GM19351 (cell line): ENCODE measurements at regions not wholly inside any gene's neighbourhood (a gene's known extent, or its start where the extent isn't known, plus 50 kb on each side); places are given as distances from the start of the nearest gene placed in this dataset.
"Not testable (repeated sequence)": the region's sequence is repeated elsewhere in the genome, so short reads cannot be mapped to it uniquely, and the experiment has no call there.

Experiments
- ATAC-seq: cut with Tn5 transposase; IDR thresholded peaks from one replicate; pipeline ENCODE4 v1.9.1; 2021; ENCODE audit warnings: mild to moderate bottlenecking, moderate library complexity; ENCODE audit not compliant: unreplicated experiment

- ATAC-seq: no peak
Measured at GRCh38 chr21:17071093-17071492, 441.8 kb upstream of the CXADR start.

GRCh38 chr21:17081193-17081592 lies 431.6 kb upstream of the CXADR start:
- no peak for ATAC-seq

DNA sequence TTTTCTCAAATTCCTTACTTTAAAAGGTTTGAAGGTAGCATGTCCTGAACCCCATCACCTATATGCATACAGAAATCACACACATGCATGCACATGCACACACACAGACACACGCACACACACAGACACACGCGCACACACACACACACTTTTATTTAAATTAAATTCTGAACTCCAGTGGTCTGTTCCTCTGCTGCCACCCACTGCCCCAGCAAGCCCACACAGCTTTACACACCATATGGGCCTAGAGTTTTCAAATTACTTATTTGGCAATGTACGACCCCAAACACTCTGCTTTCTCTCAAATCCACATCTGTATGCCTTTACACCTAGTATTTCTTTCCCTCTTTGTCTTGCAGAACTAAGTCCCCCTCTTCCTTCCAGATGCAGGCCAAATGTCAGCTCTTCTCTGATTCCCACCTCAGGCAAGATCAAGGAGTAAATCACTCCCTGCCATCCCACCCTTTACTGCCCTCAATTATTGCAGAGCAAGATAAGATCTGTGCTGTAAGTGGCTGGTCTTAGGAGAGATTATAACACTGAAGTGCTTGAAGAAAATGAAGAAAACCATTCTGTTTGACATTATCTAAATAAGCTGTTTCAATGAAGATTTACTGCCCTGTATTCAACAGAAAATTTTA lies 429.9 kb upstream of the CXADR start:
- no peak for ATAC-seq

DNA sequence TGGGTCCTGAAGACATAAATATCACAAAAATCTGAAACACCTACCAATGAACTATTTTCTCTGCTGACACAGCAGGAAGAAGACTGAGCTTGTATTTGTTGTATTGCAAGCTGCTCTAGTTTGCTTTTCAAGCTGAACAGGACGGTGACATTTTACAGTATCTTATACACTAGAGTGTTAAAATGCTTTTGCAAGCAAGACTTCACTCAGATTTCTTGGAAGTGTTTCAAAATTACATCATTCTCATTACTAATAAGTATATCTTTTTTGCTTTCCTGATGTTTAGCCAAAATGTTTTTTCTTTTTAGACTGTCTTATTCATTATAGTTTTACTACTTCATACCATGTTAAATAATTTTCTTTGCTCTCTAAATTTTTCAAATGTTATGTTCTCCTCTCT lies 427.1 kb upstream of the CXADR start:
- no peak for ATAC-seq

DNA sequence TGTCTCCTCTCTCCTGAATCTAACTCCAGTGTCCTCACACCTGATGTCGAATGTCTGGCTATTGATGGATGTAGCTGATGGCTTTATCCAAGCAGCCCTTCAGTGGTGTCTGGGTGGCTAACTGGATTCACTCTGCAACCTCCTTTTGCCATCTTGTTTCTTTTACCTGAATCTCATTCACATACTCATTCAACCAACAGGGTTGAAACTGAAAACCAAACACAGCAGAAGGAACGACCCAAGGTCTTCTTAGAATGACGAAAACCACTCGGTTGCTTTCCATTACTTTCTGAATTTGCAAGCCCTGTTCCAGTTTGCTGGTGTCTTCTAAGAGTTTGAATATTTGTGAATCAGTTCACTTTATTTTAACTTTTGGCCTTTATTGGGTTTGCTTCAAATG lies 424.3 kb upstream of the CXADR start:
- no peak for ATAC-seq

- ATAC-seq: no peak
Measured at GRCh38 chr21:17089091-17089491, 423.8 kb upstream of the CXADR start.

DNA sequence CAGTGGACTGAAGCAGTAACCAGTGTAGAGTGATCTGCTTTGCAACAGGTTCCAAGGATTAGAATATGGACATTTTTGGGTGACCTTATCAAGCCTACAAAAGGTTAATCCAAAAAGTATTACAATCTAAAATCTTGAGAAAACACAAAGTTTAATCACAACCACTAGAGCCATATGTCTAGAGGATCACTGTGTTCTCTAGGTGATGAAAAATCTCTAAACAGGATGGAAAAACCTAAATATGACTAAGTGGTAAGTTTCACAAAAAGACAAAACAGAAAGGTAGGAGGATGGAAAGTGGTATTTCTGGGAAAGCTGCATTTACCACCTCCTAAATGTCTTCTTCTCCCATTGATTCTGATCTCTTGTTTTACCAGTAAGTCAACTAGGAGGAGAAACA lies 411.1 kb upstream of the CXADR start:
- no peak for ATAC-seq

- no peak for ATAC-seq
Measured at GRCh38 chr21:17105932-17106331, 406.9 kb upstream of the CXADR start.

DNA sequence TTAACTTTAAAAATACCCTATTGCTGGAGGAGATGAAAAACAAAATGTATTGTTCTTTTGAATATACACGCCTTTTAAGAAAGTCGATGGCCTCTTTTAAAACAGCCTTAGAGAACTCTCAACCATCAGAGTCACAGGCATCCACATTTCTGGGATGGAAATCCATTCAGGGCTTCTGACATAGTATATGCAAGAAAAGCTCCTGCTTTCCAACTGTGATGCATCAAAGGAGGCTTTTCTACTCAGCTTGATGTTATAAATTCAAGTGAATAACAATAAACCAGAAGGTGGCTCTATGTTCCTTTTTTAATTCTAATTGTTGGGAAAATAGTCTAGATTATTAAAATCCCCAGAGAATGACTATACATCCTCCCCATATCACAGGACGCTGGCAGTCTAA lies 398.8 kb upstream of the CXADR start:
- ATAC-seq: no peak

GRCh38 chr21:17118638-17119384 lies 394.0 kb upstream of the CXADR start:
- ATAC-seq: no peak

- no peak for ATAC-seq
Measured at GRCh38 chr21:17119466-17120297, 393.2 kb upstream of the CXADR start.

- not testable (repeated sequence) for ATAC-seq
Measured at GRCh38 chr21:17127395-17127794, 385.4 kb upstream of the CXADR start.

- no peak for ATAC-seq
Measured at GRCh38 chr21:17128132-17128531, 384.7 kb upstream of the CXADR start.

- not testable (repeated sequence) for ATAC-seq
Measured at GRCh38 chr21:17139159-17139558, 373.7 kb upstream of the CXADR start.

DNA sequence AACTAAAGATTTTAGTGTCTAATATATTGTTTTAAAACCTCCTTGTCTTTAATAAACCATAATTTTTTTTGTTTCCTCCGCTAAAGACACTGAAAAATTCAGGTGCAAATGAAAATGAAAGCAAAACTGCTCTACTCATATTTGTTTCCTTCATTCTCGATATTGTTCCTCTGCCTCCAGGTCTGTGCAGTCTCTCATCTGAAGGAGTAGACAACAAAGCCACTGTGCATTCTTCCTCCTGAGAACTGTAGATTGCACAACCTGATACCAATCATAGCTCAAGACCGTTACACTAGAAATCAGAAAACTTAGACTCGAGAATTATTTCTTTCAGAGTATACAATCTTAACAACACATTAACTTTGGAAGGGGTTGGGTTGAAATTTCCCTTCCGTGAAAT lies 373.1 kb upstream of the CXADR start:
- no peak for ATAC-seq

DNA sequence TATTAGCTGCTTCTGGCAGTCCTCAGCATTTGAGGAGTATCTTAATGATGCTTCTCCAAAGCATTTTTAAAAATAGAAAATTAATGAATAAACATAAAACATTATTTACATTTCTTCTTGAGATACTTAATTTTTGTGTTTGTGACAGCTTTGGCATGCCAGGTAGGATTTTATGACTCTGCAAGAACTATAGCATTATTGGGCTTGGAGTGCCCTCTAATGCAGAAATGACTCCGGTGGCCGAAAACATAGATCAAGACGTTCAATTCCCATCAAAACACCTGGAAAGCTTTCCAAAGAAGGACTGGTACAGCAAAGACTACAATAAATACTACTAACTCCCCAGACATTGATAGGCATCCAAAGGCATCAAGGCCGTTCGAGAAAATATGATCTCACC lies 366.4 kb upstream of the CXADR start:
- no peak for ATAC-seq

- ATAC-seq: no peak
Measured at GRCh38 chr21:17159697-17160096, 353.1 kb upstream of the CXADR start.

DNA sequence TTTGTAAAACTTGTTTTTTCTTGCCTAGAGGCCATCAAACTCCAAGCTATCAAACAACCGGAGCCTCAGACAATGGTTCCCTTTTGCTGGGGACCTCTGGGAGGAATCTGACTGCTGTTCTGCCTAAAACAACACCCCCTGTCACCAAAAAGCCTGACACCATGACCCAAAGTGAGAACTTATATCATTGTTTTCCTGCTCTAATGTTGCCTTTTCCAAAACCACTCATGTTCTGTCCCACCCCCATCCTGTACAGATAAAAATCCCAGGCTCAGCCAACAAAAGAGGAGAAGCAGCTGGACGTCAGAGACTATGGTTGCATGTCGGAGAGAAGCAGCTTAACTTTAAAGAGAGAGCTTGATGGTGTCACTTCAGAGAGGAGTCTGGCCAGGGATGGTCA lies 327.2 kb upstream of the CXADR start:
- no peak for ATAC-seq

DNA sequence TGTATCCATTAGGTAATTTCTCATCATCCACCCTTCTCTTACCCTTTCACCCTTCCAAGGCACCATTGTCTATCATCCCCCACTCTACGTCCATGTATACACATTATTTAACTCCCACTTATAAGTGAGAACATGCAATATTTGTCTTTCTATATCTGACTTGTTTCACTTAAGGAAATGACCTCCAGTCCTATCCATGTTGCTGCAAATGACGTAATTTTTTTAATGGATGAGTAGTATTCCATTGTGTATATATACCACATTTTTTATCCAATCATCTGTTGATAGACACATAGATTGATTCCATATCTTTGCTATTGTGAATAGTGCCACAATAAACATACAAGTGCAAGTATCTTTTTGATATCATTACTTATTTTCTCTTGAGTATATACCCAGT lies 322.9 kb upstream of the CXADR start:
- no peak for ATAC-seq

- ATAC-seq: no peak
Measured at GRCh38 chr21:17191346-17191993, 321.4 kb upstream of the CXADR start.

GRCh38 chr21:17195351-17195750 lies 317.5 kb upstream of the CXADR start:
- no peak for ATAC-seq
